Activated CD4-positive, CD25-positive, alpha-beta regulatory T cell treated with anti-CD3 and anti-CD28 coated beads, Interleukin-2, amount 50 U/mL, for 72 hours (primary cell): ENCODE measurements at regions not wholly inside any gene's neighbourhood (a gene's known extent, or its start where the extent isn't known, plus 50 kb on each side); places are given as distances from the start of the nearest gene placed in this dataset.

Experiments used
- DNase-seq: peaks from one replicate; pipeline ENCODE4 v3.0.0; 2021

- DNase-seq, result peak; percentile 67
Observed at GRCh38 chr15:79184465-79184892, 93.9 kb upstream of the RASGRF1 start.

GRCh38 chr15:79180318-79180717 is 89.7 kb upstream of the RASGRF1 start:
- DNase-seq, result no peak

- no peak for DNase-seq
Observed at GRCh38 chr15:79179597-79179996, 89.0 kb upstream of the RASGRF1 start.

DNA sequence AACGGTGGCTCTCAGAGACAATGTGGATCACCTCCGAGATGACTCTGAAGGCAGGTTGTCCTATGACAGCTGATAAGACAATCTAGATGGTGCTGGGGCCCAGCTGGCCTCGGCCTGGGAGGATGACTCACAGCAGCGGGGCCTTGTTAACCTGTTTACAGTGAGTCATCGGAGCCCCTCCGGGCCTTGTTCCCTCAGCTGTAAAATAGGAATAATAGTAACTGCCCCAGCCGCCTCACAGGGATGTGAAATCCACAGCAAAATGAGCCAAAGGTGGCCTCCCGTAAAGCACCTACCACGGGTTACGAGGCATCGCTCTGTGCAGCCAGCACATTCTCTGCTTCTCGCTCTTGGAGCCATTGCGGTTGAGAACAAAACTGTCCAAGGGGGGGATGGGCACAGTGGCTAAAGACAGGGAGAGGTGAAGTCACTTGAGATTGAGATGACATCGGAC is 88.6 kb upstream of the RASGRF1 start:
- DNase-seq, result no peak

GRCh38 chr15:79178594-79178993 is 88.0 kb upstream of the RASGRF1 start:
- no peak for DNase-seq

DNA sequence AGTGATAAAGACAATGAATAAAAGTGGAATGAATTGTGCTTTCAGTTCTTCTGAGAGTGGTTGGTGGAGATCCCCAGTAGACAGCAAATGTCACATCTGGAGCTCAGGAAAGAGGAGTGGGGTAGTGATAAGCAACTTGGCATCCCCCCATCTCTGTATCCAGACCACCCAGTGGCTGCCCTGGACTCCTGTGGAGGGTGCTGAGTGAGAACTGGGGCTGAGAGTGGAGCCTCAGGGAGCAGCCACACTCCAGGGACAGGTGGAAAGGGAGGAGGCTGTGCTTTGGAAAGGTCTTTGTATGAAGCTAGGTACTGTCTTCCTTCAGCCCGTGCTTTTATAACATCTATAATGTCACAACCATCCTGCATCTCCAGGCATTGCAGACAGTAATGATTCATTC is 85.6 kb upstream of the RASGRF1 start:
- DNase-seq, result no peak

DNA sequence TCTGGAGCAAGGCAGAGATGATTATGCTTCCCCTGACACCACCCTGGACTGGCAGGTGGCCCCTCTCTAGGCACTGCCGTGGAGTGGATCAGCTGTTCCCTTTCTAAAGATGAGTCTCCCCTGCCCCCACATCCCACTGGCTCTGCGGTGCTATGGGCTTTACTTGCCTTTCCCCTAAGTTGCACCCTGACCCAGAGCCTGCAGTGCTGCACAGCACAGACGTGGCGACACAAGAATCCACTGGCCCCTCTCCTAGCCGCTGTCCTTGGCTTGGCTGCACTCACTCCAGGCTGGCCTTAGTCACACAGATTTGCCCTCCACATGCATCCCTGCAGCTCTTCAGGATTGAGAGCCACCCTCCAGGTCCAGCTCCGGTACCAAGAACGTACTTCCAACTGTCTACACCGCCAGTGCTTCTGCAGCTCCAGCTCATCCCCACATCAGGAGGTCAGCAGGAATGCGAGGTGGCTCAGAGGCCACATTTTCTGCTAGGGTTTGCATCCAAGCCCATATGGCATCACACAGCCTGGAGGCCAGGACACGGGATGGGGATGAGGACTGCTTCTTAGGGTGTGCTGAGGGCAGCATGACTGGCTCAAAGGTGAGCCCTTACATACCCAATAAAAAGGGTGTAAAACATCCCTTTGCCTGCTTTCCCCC is 82.4 kb upstream of the RASGRF1 start:
- DNase-seq, result no peak

DNA sequence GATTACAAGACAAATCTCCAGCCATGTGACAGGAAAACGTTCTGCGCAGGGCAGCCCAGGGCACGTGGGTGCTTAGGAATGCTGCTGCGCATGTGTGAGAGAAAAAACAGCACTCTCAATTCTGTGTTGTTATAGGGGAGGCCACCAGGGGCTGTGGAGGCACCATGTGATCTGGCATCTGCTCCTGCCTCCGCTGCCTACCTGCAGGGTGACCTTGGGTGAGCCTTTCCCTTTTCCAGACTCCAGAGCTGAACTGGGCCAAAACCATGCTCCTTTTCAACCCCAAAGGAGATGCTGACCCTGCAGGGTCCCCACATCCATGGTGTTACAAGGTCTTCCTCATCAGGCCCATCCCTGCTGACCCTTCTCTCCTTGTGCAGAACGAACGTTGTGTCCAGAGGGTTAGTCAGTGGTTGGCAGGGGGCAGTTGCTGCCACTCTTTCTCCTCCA is 81.5 kb upstream of the RASGRF1 start:
- DNase-seq, result no peak

DNA sequence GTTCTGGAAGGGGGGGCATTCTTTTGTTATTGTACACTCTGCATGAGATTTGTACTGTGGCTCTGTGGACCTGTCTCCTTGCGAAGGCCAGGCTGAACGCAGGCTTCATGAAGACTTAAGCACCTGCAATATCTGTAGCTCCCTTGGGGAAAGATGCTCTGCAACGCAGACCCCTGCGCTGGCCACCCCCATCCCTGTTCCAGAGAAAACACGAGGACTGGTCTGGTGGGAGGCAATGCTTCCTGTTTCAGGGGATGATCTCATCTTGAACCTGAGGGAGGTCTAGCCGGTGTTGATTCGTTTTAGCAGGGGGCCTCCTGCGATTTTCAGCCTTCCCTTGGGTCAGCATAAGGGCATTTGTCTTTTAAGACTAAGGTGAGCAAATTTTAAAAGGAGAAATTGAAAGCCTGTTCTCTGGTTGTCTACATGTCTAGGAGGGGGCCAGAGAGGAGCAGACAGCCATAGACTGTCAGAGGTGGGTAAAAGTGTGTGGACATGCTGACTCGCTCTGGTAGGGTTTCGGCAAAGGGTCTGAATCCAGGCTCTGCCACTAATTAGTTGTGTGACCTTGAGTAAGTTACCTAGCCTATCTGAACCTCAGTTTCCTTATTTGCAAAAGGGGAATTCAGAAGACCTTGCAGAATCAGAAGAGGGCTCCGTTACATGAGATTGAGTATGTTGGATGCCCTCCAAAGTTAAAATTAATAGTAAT is 80.9 kb upstream of the RASGRF1 start:
- no peak for DNase-seq

DNA sequence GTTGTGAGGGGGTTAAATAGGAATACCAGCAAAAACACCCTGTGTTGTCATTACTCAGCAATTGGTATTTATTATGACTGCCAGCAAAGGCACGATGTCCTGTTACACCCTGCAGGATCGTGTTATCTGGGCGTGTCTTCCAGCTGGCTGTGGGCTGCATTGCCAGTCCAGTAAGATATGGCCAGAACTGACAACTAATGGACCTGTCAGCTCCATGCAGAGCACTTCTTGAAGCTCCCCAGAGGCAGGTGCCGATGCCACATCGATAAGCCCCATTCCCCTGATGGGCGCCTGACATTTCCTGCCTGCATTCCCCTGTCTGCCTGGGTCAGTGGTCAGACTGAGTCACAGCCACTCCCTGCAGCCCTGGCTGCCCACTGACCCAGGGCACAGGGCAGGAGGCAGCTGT is 79.7 kb upstream of the RASGRF1 start:
- no peak for DNase-seq

- DNase-seq, result no peak
Observed at GRCh38 chr15:79169526-79170133, 79.0 kb upstream of the RASGRF1 start.

DNA sequence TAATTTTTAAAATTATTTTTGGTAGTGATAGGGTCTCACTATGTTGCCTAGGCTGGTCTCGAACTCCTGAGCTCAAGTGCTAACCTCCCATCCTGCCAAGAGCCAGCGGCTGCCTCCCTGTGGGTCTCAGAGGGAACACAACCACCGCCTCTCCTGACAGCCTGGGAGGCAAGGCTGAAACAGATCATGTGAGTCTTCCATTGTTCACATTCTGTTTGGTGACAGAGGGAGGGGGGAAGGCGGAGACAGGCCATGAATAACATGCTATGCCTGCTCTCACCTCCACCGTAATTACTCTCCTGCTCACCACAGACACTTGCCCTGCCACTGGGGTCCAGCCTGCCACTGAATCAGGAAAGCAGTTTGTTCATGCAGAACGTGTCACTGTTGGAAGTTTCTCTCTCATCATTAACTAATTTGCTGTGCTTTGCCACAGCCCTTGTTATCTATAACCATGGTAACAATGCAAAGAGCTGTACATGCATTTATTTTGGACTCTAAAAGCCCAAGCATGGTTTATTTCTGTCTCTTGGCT is 78.4 kb upstream of the RASGRF1 start:
- no peak for DNase-seq

DNA sequence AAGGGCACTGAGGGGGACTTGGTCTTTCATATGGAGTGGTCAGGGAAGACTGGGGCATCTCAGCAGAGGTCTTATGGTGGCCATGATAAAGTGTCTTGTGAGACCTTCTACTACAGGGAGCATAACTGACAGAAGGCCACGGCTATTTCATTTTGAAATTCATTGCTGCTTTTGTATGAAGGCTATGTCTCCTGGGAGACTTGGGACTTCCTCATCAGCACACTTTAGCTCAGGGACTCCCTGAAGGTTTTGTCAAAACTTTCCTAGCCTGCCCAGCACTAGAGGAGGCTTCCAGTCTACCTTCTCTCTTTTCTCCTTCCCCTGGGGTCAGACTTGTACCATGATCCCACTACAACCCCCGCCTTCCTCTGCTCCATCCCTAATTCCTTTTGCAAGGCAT is 77.2 kb upstream of the RASGRF1 start:
- DNase-seq, result no peak

DNA sequence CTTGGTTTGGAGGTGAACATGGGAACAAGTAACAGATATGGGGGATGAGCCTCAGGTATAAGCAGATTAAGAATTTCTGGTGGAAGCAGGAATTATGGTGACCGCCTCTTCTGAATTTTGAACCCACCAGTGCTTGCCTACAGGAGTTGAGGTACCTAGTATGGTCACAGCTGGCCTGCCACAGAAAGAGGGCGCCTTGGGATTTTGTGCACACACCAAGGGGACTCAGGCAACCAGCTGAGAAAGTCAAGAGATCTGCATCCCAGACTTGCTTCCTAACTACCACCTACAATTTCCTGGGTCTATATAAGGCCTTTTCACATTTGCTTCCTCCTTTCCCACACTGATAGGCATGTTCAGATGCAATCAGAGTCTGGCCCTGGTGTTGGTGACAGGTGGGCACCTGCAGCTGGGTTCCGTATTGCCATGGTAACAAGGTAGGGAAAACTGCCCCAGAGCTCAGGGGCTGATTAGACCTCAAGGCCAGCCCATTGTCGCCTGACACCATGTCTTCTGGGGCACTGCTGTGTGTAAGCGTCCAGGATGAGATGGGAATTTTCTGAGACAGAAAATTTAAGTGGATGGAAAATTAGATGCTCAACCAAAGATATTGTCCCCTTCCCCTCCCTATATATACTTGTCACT is 75.9 kb upstream of the RASGRF1 start:
- no peak for DNase-seq

GRCh38 chr15:79164465-79164864 is 73.9 kb upstream of the RASGRF1 start:
- DNase-seq, result no peak

- DNase-seq, result no peak
Observed at GRCh38 chr15:79164043-79164442, 73.5 kb upstream of the RASGRF1 start.

GRCh38 chr15:79163395-79163794 is 72.8 kb upstream of the RASGRF1 start:
- no peak for DNase-seq

DNA sequence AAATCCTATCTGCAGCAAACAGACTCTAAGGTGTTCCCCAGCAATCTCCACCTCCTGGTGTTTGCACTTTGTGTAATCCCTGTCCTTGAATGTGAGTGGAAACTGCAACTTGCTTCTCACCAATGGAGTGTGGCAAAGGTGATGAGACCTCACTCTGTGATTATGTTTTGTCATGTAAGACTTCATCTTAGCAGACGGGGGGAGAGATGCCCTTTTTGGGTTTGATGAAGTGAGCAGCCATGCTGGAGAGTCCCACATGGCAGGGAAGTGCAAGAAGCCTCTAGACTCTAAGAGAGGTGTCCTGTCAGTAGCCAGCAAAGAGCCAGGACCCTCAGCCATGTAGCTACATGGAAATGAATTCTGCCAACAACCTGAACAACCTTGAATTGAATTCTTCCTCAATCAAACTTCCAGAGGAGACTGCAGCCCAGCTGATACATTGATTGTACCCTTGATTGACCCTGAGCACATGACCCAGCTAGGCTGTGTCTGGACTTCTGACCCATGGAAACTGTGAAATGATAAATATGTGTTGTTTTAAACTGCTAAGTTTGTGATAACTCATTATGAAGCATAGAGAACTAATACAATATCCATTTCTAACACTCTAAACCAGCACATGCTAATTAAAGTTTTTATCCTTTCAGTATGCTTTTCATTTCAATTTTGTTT is 71.4 kb upstream of the RASGRF1 start:
- no peak for DNase-seq

- DNase-seq, result no peak
Observed at GRCh38 chr15:79160211-79160610, 69.6 kb upstream of the RASGRF1 start.

DNA sequence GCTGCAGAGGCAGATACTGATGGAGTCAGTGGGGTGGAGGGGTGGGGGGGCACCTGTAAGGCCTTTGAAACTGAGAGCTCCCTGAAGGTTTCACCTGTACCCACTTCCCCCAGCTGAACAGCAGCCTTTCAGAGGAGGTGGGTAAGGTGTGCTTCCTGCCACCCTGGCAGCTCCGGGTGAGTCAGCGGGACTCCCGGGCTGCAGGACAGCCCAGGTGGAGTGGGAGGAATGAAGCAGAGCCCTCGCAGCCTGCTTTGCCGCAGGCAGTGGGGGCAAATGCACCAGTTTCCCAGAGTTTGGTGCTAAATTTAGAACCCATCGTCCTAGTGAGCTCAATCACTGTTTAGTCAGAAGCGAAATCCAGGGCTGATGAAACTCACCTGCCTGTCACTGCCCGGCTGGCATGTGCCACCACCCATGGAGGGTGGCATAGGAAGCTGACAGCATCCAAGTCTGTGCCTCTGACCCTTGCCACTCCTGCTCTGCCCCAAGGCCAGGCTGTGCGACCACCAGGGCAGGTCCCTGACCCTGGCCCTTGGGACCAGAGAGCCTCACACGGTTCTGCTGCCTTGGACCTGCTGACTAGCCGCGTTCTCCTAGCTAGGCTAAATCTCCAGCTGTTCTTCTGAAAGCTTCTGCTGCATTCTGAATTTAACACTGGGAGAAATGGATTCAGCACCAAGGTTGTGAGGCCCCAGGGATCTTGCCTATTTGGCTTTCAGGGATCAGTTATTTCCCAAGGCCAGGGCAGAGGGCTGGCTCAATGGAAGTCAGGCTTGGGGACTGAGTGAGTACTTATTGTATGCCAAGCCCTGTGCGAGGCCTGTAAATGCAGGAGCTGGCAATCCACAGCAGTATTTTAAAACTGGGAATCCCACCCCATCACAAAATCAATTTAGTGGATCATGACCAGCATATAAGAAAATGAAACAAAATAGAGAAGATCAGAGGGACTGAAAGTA is 67.3 kb upstream of the RASGRF1 start:
- DNase-seq, result no peak

DNA sequence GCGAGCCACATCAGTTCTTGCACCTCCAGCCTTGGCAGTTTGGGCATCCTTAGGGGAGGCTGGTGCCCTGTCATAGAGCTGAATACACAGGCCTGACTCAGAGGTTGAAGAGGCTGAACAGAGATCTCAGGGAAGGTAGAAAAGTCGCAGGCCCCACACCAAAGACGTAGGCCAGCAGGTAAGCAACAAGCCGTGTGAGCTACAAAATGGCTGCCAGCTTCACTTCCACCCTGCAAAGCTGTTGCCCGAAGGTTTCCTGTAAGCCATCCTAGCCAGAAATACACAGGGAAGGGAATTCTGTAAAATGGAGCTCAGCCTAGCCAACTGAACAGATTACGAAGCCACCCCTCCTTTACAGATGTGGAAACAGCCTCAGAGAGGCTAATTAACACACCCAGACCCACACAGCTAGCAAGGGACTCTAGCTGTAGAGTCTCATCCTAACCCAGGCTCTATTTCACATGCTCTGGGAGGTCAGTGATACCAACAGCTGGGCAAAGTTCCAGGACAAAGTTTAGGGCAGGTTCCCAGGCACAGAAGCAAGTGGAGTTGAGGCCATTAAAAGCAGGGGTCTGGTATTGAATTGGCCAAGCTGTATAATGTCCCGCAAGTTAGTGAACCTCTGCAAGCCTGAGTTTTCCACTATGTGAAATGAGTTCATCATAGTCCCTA is 66.3 kb upstream of the RASGRF1 start:
- DNase-seq, result no peak
